Hepatocyte (in vitro differentiated cells): ENCODE measurements at regions not wholly inside any gene's neighbourhood (a gene's known extent, or its start where the extent isn't known, plus 50 kb on each side); places are given as distances from the start of the nearest gene placed in this dataset.

Experiments
- DNase-seq: peaks from one replicate; pipeline ENCODE4 v3.0.0-alpha.2; 2016; ENCODE audit warnings: low spot score
- H2AFZ ChIP-seq: fragments of 200-600 bp; sonication (generic); 2 replicates; pipeline ENCODE4 v1.6.0; 2016; ENCODE audit warnings: antibody characterized with exemption, mild to moderate bottlenecking
- H3K27ac ChIP-seq: fragments of 200-600 bp; sonication (generic); 2 replicates; pipeline ENCODE4 v1.5.1; 2016; ENCODE audit warnings: mild to moderate bottlenecking
- H3K27me3 ChIP-seq: fragments of 200-600 bp; sonication (generic); 2 replicates; pipeline ENCODE4 v1.6.1; 2016
- H3K36me3 ChIP-seq: fragments of 200-600 bp; sonication (generic); replicated peaks from 2 replicates; pipeline ENCODE4 v1.5.1; 2016; ENCODE audit warnings: low read depth; ENCODE audit not compliant: insufficient read depth
- H3K4me1 ChIP-seq: fragments of 200-600 bp; sonication (generic); 2 replicates; pipeline ENCODE4 v1.5.1; 2016; ENCODE audit warnings: mild to moderate bottlenecking, moderate library complexity; ENCODE audit not compliant: insufficient read depth
- H3K4me2 ChIP-seq: fragments of 200-600 bp; sonication (generic); 2 replicates; pipeline ENCODE4 v1.6.0; 2016
- H3K4me3 ChIP-seq: fragments of 200-600 bp; sonication (generic); 2 replicates; pipeline ENCODE4 v1.5.1; 2016; ENCODE audit warnings: mild to moderate bottlenecking
- H3K79me2 ChIP-seq: fragments of 200-600 bp; sonication (generic); 2 replicates; pipeline ENCODE4 v1.6.0; 2017; ENCODE audit warnings: mild to moderate bottlenecking
- H3K9me2 ChIP-seq: fragments of 200-600 bp; sonication (generic); replicated peaks from 2 replicates; pipeline ENCODE4 v1.6.0; 2017; ENCODE audit warnings: mild to moderate bottlenecking; ENCODE audit not compliant: insufficient read depth
- H3K9me3 ChIP-seq: fragments of 200-600 bp; sonication (generic); 2 replicates; pipeline ENCODE4 v1.5.1; 2016; ENCODE audit warnings: low read depth, mild to moderate bottlenecking
- H4K20me1 ChIP-seq: fragments of 200-600 bp; sonication (generic); 2 replicates; pipeline ENCODE4 v1.6.0; 2016; ENCODE audit warnings: mild to moderate bottlenecking; ENCODE audit not compliant: insufficient read depth, poor library complexity, severe bottlenecking
- EZH2 ChIP-seq: fragments of 200-600 bp; sonication (generic); IDR thresholded peaks from 2 replicates; pipeline ENCODE4 v1.6.1; 2016; ENCODE audit warnings: antibody characterized with exemption, mild to moderate bottlenecking, borderline replicate concordance
- EZH2phosphoT487 ChIP-seq: fragments of 200-600 bp; sonication (generic); IDR thresholded peaks from one replicate; pipeline ENCODE4 v1.6.1; 2018; ENCODE audit warnings: antibody characterized with exemption, mild to moderate bottlenecking, low read depth, moderate library complexity; ENCODE audit not compliant: unreplicated experiment, severe bottlenecking
- WGBS: methylation state at CpG from one replicate; pipeline ENCODE4 v1.1.6; 2016; ENCODE audit warnings: low lambda C conversion rate; ENCODE audit errors: missing lambda C conversion rate; 5-methylcytosine and 5-hydroxymethylcytosine counted together
- TF ChIP-seq, protein P1 (sequence below): fragments of 200-600 bp; sonication (generic); IDR thresholded peaks from 2 replicates; pipeline ENCODE4 v1.5.1; 2016; ENCODE audit warnings: antibody characterized with exemption, mild to moderate bottlenecking; ENCODE audit not compliant: poor library complexity

- DNase-seq: no peak
Observed at GRCh38 chr1:30507016-30507312, 216.4 kb downstream of the MATN1 start.

GRCh38 chr1:30506291-30507015 is 216.9 kb downstream of the MATN1 start:
- Histone ChIP-seq H3K4me1 (no peaks in the 10 kb centered on the region), H3K4me3 (no peak overlapping the region), H3K36me3 (no peaks in the 10 kb centered on the region), H4K20me1 (no peaks in the 10 kb centered on the region), H3K9me3 (no peaks in the 10 kb centered on the region), H3K79me2 (no peaks in the 10 kb centered on the region), H3K4me2 (no peak overlapping the region), H3K9me2 (no peaks in the 10 kb centered on the region), H2AFZ (no peak overlapping the region), H3K27ac (no peak overlapping the region), H3K27me3 (peaks cover 6% of the 10 kb centered on the region)
- TF ChIP-seq EZH2 (no peak), EZH2phosphoT487 (no peak)
- TF ChIP-seq, protein P1, sequence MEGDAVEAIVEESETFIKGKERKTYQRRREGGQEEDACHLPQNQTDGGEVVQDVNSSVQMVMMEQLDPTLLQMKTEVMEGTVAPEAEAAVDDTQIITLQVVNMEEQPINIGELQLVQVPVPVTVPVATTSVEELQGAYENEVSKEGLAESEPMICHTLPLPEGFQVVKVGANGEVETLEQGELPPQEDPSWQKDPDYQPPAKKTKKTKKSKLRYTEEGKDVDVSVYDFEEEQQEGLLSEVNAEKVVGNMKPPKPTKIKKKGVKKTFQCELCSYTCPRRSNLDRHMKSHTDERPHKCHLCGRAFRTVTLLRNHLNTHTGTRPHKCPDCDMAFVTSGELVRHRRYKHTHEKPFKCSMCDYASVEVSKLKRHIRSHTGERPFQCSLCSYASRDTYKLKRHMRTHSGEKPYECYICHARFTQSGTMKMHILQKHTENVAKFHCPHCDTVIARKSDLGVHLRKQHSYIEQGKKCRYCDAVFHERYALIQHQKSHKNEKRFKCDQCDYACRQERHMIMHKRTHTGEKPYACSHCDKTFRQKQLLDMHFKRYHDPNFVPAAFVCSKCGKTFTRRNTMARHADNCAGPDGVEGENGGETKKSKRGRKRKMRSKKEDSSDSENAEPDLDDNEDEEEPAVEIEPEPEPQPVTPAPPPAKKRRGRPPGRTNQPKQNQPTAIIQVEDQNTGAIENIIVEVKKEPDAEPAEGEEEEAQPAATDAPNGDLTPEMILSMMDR: no peak
- DNase-seq: no peak
- 80% methylated on average over 9 of the region's 10 CpGs for WGBS

More at GRCh38 chr1:30507016-30507312, 216.4 kb downstream of the MATN1 start:
- H2AFZ ChIP-seq: no peak overlapping the region
- no peaks in the 10 kb centered on the region for H4K20me1 ChIP-seq
- WGBS: 93% methylated on average over 2 of the region's 2 CpGs
- no peak overlapping the region for H3K4me2 ChIP-seq
- no peaks in the 10 kb centered on the region for H3K79me2 ChIP-seq
- no peak overlapping the region for H3K4me3 ChIP-seq
- TF ChIP-seq, protein P1: no peak
- TF ChIP-seq EZH2phosphoT487 (no peak), EZH2 (no peak)
- H3K27me3 ChIP-seq: peaks cover 6% of the 10 kb centered on the region
- H3K36me3 ChIP-seq: no peaks in the 10 kb centered on the region
- no peaks in the 10 kb centered on the region for H3K4me1 ChIP-seq
- no peaks in the 10 kb centered on the region for H3K9me2 ChIP-seq
- no peak overlapping the region for H3K27ac ChIP-seq
- H3K9me3 ChIP-seq: no peaks in the 10 kb centered on the region

DNA sequence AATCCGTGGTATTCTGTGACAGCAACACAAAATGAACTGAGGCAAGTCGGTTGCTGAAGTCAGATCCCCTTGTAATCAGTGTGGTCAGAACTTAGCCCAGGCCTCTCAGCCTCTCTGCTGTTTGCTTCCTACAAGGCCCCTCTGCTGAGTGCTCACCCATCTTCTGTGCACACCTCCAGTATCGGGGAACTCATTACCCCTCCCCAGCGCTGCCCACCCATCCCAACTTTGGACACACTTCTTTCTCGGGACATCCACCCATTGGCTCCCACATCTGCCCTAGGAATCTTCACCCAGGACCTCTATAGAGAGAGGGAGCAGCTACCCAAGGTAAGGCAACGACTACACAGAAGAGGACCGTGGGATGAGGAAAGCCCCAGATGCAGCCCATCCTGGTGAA is 217.5 kb downstream of the MATN1 start:
- WGBS: 83% methylated on average over 7 of the region's 7 CpGs
- H3K79me2 ChIP-seq: no peaks in the 10 kb centered on the region
- no peak for DNase-seq

More for the DNA sequence above, 217.5 kb downstream of the MATN1 start:
- no peak for TF ChIP-seq EZH2phosphoT487
- TF ChIP-seq EZH2: no peak
- TF ChIP-seq, protein P1: no peak
- no peaks in the 10 kb centered on the region for H3K9me3 ChIP-seq
- no peak overlapping the region for H3K4me3 ChIP-seq
- no peak overlapping the region for H2AFZ ChIP-seq
- peaks cover 6% of the 10 kb centered on the region for H3K27me3 ChIP-seq
- no peak overlapping the region for H3K27ac ChIP-seq
- H4K20me1 ChIP-seq: no peaks in the 10 kb centered on the region
- no peak overlapping the region for H3K4me2 ChIP-seq
- H3K4me1 ChIP-seq: no peaks in the 10 kb centered on the region
- H3K9me2 ChIP-seq: no peaks in the 10 kb centered on the region
- no peaks in the 10 kb centered on the region for H3K36me3 ChIP-seq
